Stromal cell of bone marrow (primary cell): ENCODE measurements at regions not wholly inside any gene's neighbourhood (a gene's known extent, or its start where the extent isn't known, plus 50 kb on each side); places are given as distances from the start of the nearest gene placed in this dataset.
"Not testable (repeated sequence)": the region's sequence is repeated elsewhere in the genome, so short reads cannot be mapped to it uniquely, and the experiment has no call there.

Experiments used
- DNase-seq: peaks from one replicate; pipeline ENCODE4 v3.0.0-alpha.2; 2012; ENCODE audit warnings: low read depth

- no peak for DNase-seq
These were observed 136.1 kb upstream of the LIPC start for GRCh38 chr15:58295637-58296215.

- DNase-seq, result no peak
These were observed 135.5 kb upstream of the LIPC start for GRCh38 chr15:58296276-58296675.

GRCh38 chr15:58297639-58298038, 134.2 kb upstream of the LIPC start:
- DNase-seq, result no peak

- DNase-seq, result peak; percentile 86
These were observed 132.6 kb upstream of the LIPC start for GRCh38 chr15:58298879-58299850.

- DNase-seq, result no peak
These were observed 129.0 kb upstream of the LIPC start for GRCh38 chr15:58302832-58303231.

- DNase-seq, result no peak
These were observed 128.6 kb upstream of the LIPC start for GRCh38 chr15:58303236-58303635.

- no peak for DNase-seq
These were observed 125.0 kb upstream of the LIPC start for GRCh38 chr15:58306591-58307312.

GRCh38 chr15:58307313-58307961, 124.4 kb upstream of the LIPC start:
- peak; percentile 84 for DNase-seq

GRCh38 chr15:58308742-58309355, 122.9 kb upstream of the LIPC start:
- no peak for DNase-seq

GRCh38 chr15:58309963-58310928, 121.5 kb upstream of the LIPC start:
- no peak for DNase-seq

- DNase-seq, result no peak
These were observed 120.2 kb upstream of the LIPC start for GRCh38 chr15:58311556-58311955.

- no peak for DNase-seq
These were observed 119.8 kb upstream of the LIPC start for GRCh38 chr15:58312031-58312430.

- no peak for DNase-seq
These were observed 118.5 kb upstream of the LIPC start for GRCh38 chr15:58313304-58313703.

- no peak for DNase-seq
These were observed 117.8 kb upstream of the LIPC start for GRCh38 chr15:58313810-58314592.

- no peak for DNase-seq
These were observed 117.1 kb upstream of the LIPC start for GRCh38 chr15:58314593-58315216.

- DNase-seq, result no peak
These were observed 113.3 kb upstream of the LIPC start for GRCh38 chr15:58318517-58318916.

- DNase-seq, result no peak
These were observed 110.8 kb upstream of the LIPC start for GRCh38 chr15:58321034-58321433.

- no peak for DNase-seq
These were observed 109.5 kb upstream of the LIPC start for GRCh38 chr15:58322253-58322652.

- not testable (repeated sequence) for DNase-seq
These were observed 108.5 kb upstream of the LIPC start for GRCh38 chr15:58323321-58323720.
